HepG2 (cell line): ENCODE measurements at regions not wholly inside any gene's neighbourhood (a gene's known extent, or its start where the extent isn't known, plus 50 kb on each side); places are given as distances from the start of the nearest gene placed in this dataset.

Source experiments
- HNF4G ChIP-seq, 2 experiments: sonication (generic) in 1 of 2; formaldehyde crosslinking in 1 of 2; IDR thresholded peaks; 2 replicates each; pipeline versions ENCODE4 v1.4.0 to v1.6.1; 2011 to 2020; ENCODE audit warnings: borderline replicate concordance in 2 of 2, low read depth in 2 of 2, mild to moderate bottlenecking in 2 of 2, low read length in 1 of 2, missing genetic modification reagents in 1 of 2, moderate library complexity in 1 of 2
- NFIC ChIP-seq: IDR thresholded peaks from 2 replicates; pipeline ENCODE4 v1.6.1; 2012; ENCODE audit warnings: mild to moderate bottlenecking, low read length, inconsistent platforms
- REPIN1 ChIP-seq: sonication (generic); formaldehyde crosslinking; IDR thresholded peaks from 2 replicates; pipeline ENCODE4 v1.8.0; 2022; ENCODE audit warnings: missing genetic modification reagents, low read depth, mild to moderate bottlenecking, borderline replicate concordance
- SP1 ChIP-seq, 2 experiments: fragments of 450-650 bp in 1 of 2; sonication (generic) in 1 of 2; formaldehyde crosslinking in 1 of 2; IDR thresholded peaks; 2 replicates each; pipeline versions ENCODE4 v1.4.0 to v1.6.1; 2016 to 2020; ENCODE audit warnings: missing genetic modification reagents in 1 of 2
- ZNF3 ChIP-seq: IDR thresholded peaks from 2 replicates; pipeline ENCODE4 v1.7.0; 2017; ENCODE audit warnings: inconsistent platforms

DNA sequence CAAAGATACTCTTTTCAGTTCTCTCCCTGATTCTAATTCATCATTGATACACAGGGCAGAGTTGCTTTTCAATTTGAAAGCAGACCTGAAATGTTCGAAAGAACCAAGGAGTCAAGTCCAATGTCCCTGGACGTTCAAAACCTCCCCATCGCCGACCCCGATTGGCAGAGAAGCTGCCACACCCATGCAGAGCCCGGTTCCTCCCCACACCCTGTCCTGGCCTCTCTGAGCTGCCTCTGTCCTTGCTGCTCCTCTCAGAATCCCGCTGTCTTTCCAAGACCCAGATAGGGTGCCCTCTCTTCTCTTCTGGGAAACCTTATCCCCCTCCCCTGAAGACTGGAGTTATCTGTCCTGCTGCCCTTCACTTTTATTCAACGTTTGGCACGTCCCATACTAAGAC lies 52.3 kb upstream of the CITED2 start:
- TF ChIP-seq HNF4G (IDR thresholded peaks at IDR 0.05; ENCODE audit: borderline replicate concordance, low read depth, low read length) (no peak), HNF4G (CRISPR knock-in tag; IDR thresholded peaks at IDR 0.05; ENCODE audit: borderline replicate concordance, low read depth) (no peak), NFIC (no peak), SP1 (IDR thresholded peaks at IDR 0.05) (no peak), SP1 (CRISPR knock-in tag; IDR thresholded peaks at IDR 0.05) (no peak), ZNF3 (CRISPR knock-in tag) (no peak), REPIN1 (no peak)
